ENCODE measurements at regions not wholly inside any gene's neighbourhood (a gene's known extent, or its start where the extent isn't known, plus 50 kb on each side); places are given as distances from the start of the nearest gene placed in this dataset.

GRCh38 chr2:4576075-4576474, 872.7 kb downstream of the DCDC2C start:
- TF ChIP-seq FOSL1 (CRISPR knock-in tag; IDR thresholded peaks at IDR 0.05; ENCODE audit: borderline replicate concordance), result no peak
- no peak for TF ChIP-seq SP2 (CRISPR knock-in tag; IDR thresholded peaks at IDR 0.05)
- TF ChIP-seq RAD21 (CRISPR knock-in tag; IDR thresholded peaks at IDR 0.05), result no peak
- no peak for TF ChIP-seq POLR2A (IDR thresholded peaks at IDR 0.05; ENCODE audit: insufficient read depth in 1 of 2, low read depth in 2 of 2, low read length in 2 of 2)
- TF ChIP-seq ZNF282 (IDR thresholded peaks at IDR 0.05; ENCODE audit: partially characterized antibody), result no peak
- no peak for TF ChIP-seq CTCF (CRISPR knock-in tag; IDR thresholded peaks at IDR 0.05)
- TF ChIP-seq ZBTB44 (CRISPR knock-in tag; IDR thresholded peaks at IDR 0.05), result no peak
- no peak for TF ChIP-seq CBX1 (IDR thresholded peaks at IDR 0.05; ENCODE audit: low read depth)
